Mucosa of descending colon (tissue), 3 donors: ENCODE measurements at regions not wholly inside any gene's neighbourhood (a gene's known extent, or its start where the extent isn't known, plus 50 kb on each side); places are given as distances from the start of the nearest gene placed in this dataset.
"Not testable (repeated sequence)": the region's sequence is repeated elsewhere in the genome, so short reads cannot be mapped to it uniquely, and the experiment has no call there.

Source experiments
- ATAC-seq: fragments of 200-7000 bp; cut with Tn5 transposase; one replicate; pipeline ENCODE4 v1.9.1; 2020; ENCODE audit warnings: mild to moderate bottlenecking, moderate library complexity
- DNase-seq, 3 donors: peaks; one replicate each; pipeline ENCODE4 v3.0.0-alpha.2; 2020
- H3K36me3 ChIP-seq: fragments of 200-600 bp; one replicate; pipeline ENCODE4 v1.8.0; 2021; ENCODE audit warnings: low read depth, mild to moderate bottlenecking
- H3K4me1 ChIP-seq: fragments of 200-600 bp; one replicate; pipeline ENCODE4 v1.8.0; 2021; ENCODE audit warnings: low read depth, mild to moderate bottlenecking
- H3K4me3 ChIP-seq: fragments of 200-600 bp; one replicate; pipeline ENCODE4 v1.8.0; 2021; ENCODE audit warnings: mild to moderate bottlenecking
- H3K9me3 ChIP-seq: fragments of 200-600 bp; one replicate; pipeline ENCODE4 v1.8.0; 2021; ENCODE audit warnings: mild to moderate bottlenecking
- CTCF ChIP-seq: fragments of 200-600 bp; IDR thresholded peaks from one replicate; pipeline ENCODE4 v1.8.0; 2022; ENCODE audit warnings: antibody characterized with exemption, mild to moderate bottlenecking
- intact Hi-C, 2 donors: fragments of 100-400 bp; cut with DNase I in 1 of 2; cut with micrococcal nuclease in 1 of 2; formaldehyde crosslinking; loops; one replicate each; pipeline versions ENCODE4 v1.11.0 to v1.11.1; 2022; cut with DNase I, micrococcal nuclease
- donor health status: DM: no; HTN: no; CAD: no; lungs with moderate emphysema.
- donor health status: DM: no; HTN: no; CAD: no.
- donor health status: DM: no; HTN: yes; CAD: no.

DNA sequence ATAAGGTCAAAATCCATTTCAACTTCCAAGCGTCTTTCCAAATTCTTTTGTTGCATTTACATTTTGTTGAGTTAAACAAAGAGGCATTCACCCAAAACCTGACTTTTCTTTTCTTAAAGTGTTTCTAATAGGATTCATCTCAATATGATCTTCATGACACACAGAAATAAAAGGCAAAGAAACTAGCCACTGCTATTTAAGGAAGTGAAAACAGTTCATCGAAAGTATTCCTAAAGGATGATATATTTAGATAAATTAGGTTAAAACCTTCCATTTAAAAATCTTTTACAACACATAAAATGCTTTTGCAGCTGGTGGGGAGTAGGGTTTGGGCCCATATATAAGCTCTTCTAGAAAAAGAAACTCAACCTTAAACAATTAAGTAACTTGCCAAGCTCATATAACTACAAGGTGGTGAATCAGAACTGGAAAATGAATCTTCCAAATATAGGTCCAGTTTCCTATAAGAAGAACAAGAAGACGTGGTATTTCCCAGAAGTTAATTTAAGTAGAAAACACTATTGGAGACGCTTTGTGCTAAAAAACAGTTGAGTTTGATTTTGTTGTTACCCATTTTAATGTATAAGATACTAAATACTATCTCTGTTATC is 336.0 kb upstream of the HNRNPA3 start:
- no peak for DNase-seq
- no peak for ATAC-seq
- Histone ChIP-seq H3K9me3 (no peaks in the 10 kb centered on the region), H3K4me1 (no peaks in the 10 kb centered on the region), H3K36me3 (no peaks in the 10 kb centered on the region), H3K4me3 (no peak overlapping the region)
- intact Hi-C loops: no loop called here
- TF ChIP-seq CTCF: no peak

- no peak overlapping the region for H3K4me3 ChIP-seq
- ATAC-seq (no peak), DNase-seq (no peak)
- intact Hi-C loops: no loop called here
- no peaks in the 10 kb centered on the region for H3K9me3 ChIP-seq
- TF ChIP-seq CTCF: no peak
- H3K36me3 ChIP-seq: no peaks in the 10 kb centered on the region
- H3K4me1 ChIP-seq: no peaks in the 10 kb centered on the region
Observed at GRCh38 chr2:176879426-176879995, 333.1 kb upstream of the HNRNPA3 start.

- H3K36me3 ChIP-seq, ATAC-seq, intact Hi-C loops, H3K4me3 ChIP-seq, H3K9me3 ChIP-seq, H3K4me1 ChIP-seq, DNase-seq: not testable (repeated sequence)
Observed at GRCh38 chr2:176882045-176882444, 330.5 kb upstream of the HNRNPA3 start.

DNA sequence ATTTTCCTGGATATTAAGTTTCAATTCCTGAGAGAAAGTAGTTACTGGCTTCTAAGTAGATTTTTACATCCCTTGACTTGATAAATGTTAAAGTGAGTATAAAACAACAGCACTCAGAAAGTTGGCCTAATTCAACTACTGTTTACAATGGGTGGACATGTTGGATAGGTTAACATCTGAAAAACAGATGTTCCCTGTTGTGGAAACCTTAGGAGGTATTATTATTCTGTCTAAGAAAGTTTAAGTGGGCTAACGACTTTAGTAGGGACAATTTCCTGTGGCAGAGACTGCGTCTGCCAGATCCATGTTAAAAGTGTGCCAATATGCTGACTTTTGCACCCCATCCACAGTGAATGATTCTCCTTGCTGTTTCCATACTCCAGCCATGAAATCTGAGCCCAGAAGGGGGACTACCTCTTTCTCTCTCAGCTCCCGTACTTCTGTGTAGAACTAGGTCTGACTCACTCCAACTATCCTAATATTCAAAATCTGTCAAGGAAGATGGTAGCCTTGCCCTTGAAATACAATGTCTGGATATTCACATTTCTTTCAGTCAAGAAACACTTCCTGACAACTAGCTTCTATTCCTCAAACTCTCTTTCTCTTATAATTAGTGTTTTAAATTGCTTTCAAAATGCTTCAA is 327.5 kb upstream of the HNRNPA3 start:
- DNase-seq (no peak), ATAC-seq (no peak)
- Histone ChIP-seq H3K9me3 (no peaks in the 10 kb centered on the region), H3K4me3 (no peak overlapping the region), H3K4me1 (no peaks in the 10 kb centered on the region), H3K36me3 (no peaks in the 10 kb centered on the region)
- TF ChIP-seq CTCF: no peak
- intact Hi-C loops: no loop called here

- no peak overlapping the region for H3K4me3 ChIP-seq
- H3K4me1 ChIP-seq: no peaks in the 10 kb centered on the region
- no peaks in the 10 kb centered on the region for H3K9me3 ChIP-seq
- intact Hi-C loops: no loop called here
- TF ChIP-seq CTCF: no peak
- DNase-seq (no peak), ATAC-seq (no peak)
- no peaks in the 10 kb centered on the region for H3K36me3 ChIP-seq
Observed at GRCh38 chr2:176885661-176886060, 326.9 kb upstream of the HNRNPA3 start.

- Histone ChIP-seq H3K36me3 (no peaks in the 10 kb centered on the region), H3K4me1 (peaks cover 9% of the 10 kb centered on the region), H3K4me3 (no peak overlapping the region), H3K9me3 (no peaks in the 10 kb centered on the region)
- DNase-seq: no peak
- TF ChIP-seq CTCF: no peak
- intact Hi-C loops: no loop called here
- ATAC-seq: no peak
Observed at GRCh38 chr2:176891105-176891504, 321.5 kb upstream of the HNRNPA3 start.
